ENCODE measurements at regions not wholly inside any gene's neighbourhood (a gene's known extent, or its start where the extent isn't known, plus 50 kb on each side); places are given as distances from the start of the nearest gene placed in this dataset.
"Not testable (repeated sequence)": the region's sequence is repeated elsewhere in the genome, so short reads cannot be mapped to it uniquely, and the experiment has no call there.

- DNase-seq (ENCODE audit: low read depth, low spot score), result peak; percentile 45
- H3K4me3 ChIP-seq (ENCODE audit: low read length), result no peak overlapping the region
Measured at GRCh38 chr12:102300824-102301461, 103.3 kb upstream of the PMCH start.

- no peak overlapping the region for H3K4me3 ChIP-seq (ENCODE audit: low read length)
- DNase-seq (ENCODE audit: low read depth, low spot score), result no peak
Measured at GRCh38 chr12:102299731-102300130, 102.1 kb upstream of the PMCH start.

GRCh38 chr12:102298022-102298421 is 100.4 kb upstream of the PMCH start:
- DNase-seq (ENCODE audit: low read depth, low spot score), result no peak
- no peak overlapping the region for H3K4me3 ChIP-seq (ENCODE audit: low read length)

GRCh38 chr12:102297412-102297811 is 99.8 kb upstream of the PMCH start:
- no peak overlapping the region for H3K4me3 ChIP-seq (ENCODE audit: low read length)
- DNase-seq (ENCODE audit: low read depth, low spot score), result no peak

- no peak overlapping the region for H3K4me3 ChIP-seq (ENCODE audit: low read length)
- no peak for DNase-seq (ENCODE audit: low read depth, low spot score)
Measured at GRCh38 chr12:102294568-102294967, 96.9 kb upstream of the PMCH start.

GRCh38 chr12:102291498-102292440 is 94.1 kb upstream of the PMCH start:
- not testable (repeated sequence) for H3K4me3 ChIP-seq (ENCODE audit: low read length); DNase-seq (ENCODE audit: low read depth, low spot score)

GRCh38 chr12:102289702-102290101 is 92.1 kb upstream of the PMCH start:
- not testable (repeated sequence) for H3K4me3 ChIP-seq (ENCODE audit: low read length); DNase-seq (ENCODE audit: low read depth, low spot score)

- no peak overlapping the region for H3K4me3 ChIP-seq (ENCODE audit: low read length)
- DNase-seq (ENCODE audit: low read depth, low spot score), result no peak
Measured at GRCh38 chr12:102281231-102281630, 83.6 kb upstream of the PMCH start.

GRCh38 chr12:102255687-102256086 is 58.1 kb upstream of the PMCH start:
- H3K4me3 ChIP-seq (ENCODE audit: low read length); DNase-seq (ENCODE audit: low read depth, low spot score): not testable (repeated sequence)

GRCh38 chr12:102251005-102251404 is 53.4 kb upstream of the PMCH start:
- not testable (repeated sequence) for DNase-seq (ENCODE audit: low read depth, low spot score); H3K4me3 ChIP-seq (ENCODE audit: low read length)

GRCh38 chr12:102249079-102249841 is 51.6 kb upstream of the PMCH start:
- DNase-seq (ENCODE audit: low read depth, low spot score), result no peak
- no peak overlapping the region for H3K4me3 ChIP-seq (ENCODE audit: low read length)

Measured in Jurkat, Clone E6-1 (cell line).